ENCODE measurements at regions not wholly inside any gene's neighbourhood (a gene's known extent, or its start where the extent isn't known, plus 50 kb on each side); places are given as distances from the start of the nearest gene placed in this dataset.

GRCh38 chr4:53832549-53832948, 231.9 kb downstream of the CHIC2 start:
- no peaks in the 10 kb centered on the region for H3K9me3 ChIP-seq
- DNase-seq: no peak
- no peaks in the 10 kb centered on the region for H3K27me3 ChIP-seq
- H3K4me3 ChIP-seq: no peak overlapping the region
- intact Hi-C loops (cut with DNase I; ENCODE audit: low total_unique reads): no loop called here
- no peaks in the 10 kb centered on the region for H3K4me1 ChIP-seq
- TF ChIP-seq, protein P1, sequence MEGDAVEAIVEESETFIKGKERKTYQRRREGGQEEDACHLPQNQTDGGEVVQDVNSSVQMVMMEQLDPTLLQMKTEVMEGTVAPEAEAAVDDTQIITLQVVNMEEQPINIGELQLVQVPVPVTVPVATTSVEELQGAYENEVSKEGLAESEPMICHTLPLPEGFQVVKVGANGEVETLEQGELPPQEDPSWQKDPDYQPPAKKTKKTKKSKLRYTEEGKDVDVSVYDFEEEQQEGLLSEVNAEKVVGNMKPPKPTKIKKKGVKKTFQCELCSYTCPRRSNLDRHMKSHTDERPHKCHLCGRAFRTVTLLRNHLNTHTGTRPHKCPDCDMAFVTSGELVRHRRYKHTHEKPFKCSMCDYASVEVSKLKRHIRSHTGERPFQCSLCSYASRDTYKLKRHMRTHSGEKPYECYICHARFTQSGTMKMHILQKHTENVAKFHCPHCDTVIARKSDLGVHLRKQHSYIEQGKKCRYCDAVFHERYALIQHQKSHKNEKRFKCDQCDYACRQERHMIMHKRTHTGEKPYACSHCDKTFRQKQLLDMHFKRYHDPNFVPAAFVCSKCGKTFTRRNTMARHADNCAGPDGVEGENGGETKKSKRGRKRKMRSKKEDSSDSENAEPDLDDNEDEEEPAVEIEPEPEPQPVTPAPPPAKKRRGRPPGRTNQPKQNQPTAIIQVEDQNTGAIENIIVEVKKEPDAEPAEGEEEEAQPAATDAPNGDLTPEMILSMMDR (IDR thresholded peaks at IDR 0.05): no peak
- TF ChIP-seq POLR2A (IDR thresholded peaks at IDR 0.05): no peak
- no peaks in the 10 kb centered on the region for H3K36me3 ChIP-seq (ENCODE audit: low read depth, missing control alignments)
- 83 to 86% methylated on average over 1 of the region's 1 CpG for WGBS, 2 donors
- H3K27ac ChIP-seq: no peak overlapping the region

DNA sequence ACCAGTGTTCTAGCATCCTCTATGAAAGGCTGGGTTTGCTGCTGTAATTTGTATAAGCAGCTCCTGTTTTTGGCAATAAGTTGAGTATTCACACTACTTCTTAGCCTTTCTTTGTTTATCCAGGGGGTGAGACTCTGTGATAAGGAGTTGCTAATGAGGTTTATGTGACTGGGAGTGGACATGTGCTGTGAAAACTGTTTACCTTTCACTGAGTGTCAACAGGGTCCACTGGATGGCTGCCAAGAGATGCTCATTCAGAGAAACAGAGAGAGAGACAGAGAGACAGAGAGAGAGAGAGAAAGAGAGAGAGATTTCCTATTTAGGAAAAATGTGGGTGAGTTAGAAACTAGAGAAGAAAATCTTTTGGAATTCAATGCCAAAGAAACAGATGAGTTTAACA, 233.9 kb downstream of the CHIC2 start:
- TF ChIP-seq, protein P1 (IDR thresholded peaks at IDR 0.05): no peak
- no peak for TF ChIP-seq POLR2A (IDR thresholded peaks at IDR 0.05)
- no peaks in the 10 kb centered on the region for H3K27me3 ChIP-seq
- H3K4me1 ChIP-seq: no peaks in the 10 kb centered on the region
- H3K4me3 ChIP-seq: no peak overlapping the region
- intact Hi-C loops (cut with DNase I; ENCODE audit: low total_unique reads): no loop called here
- H3K9me3 ChIP-seq: no peaks in the 10 kb centered on the region
- DNase-seq: no peak
- no peak overlapping the region for H3K27ac ChIP-seq
- H3K36me3 ChIP-seq (ENCODE audit: low read depth, missing control alignments): no peaks in the 10 kb centered on the region

GRCh38 chr4:53821179-53821851, 230.0 kb upstream of the LNX1 start:
- Histone ChIP-seq H3K9me3 (no peaks in the 10 kb centered on the region), H3K4me1 (no peaks in the 10 kb centered on the region), H3K4me3 (no peak overlapping the region), H3K27me3 (no peaks in the 10 kb centered on the region), H3K27ac (no peak overlapping the region), H3K36me3 (ENCODE audit: low read depth, missing control alignments) (no peaks in the 10 kb centered on the region)
- WGBS, 2 donors: 46 to 51% methylated on average over 7 to 8 of the region's 8 CpGs
- intact Hi-C loops (cut with DNase I; ENCODE audit: low total_unique reads): no loop called here
- no peak for DNase-seq
- TF ChIP-seq POLR2A (IDR thresholded peaks at IDR 0.05): no peak
- TF ChIP-seq, protein P1 (IDR thresholded peaks at IDR 0.05): no peak

DNA sequence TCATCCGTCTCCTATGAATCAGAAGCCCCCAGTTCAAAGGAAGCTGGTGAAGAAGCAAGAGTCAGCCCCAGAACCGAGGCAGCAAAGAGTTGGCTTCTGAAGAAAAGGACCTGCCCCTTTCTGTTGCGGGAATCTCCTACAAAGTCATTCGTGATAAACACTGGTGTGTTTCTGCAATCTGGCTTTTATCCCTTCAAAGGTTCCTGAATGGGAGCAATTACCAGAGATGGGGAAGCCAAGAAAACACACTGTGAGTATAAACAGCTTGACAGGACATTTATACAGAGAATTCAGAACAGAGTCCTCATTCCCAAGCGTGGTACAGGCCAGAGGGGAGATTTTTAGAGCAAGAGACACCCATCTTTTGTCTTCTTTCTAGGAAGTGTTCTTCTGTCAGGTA, 226.8 kb upstream of the LNX1 start:
- Histone ChIP-seq H3K27me3 (no peaks in the 10 kb centered on the region), H3K9me3 (no peaks in the 10 kb centered on the region), H3K36me3 (ENCODE audit: low read depth, missing control alignments) (no peaks in the 10 kb centered on the region), H3K4me3 (no peak overlapping the region), H3K27ac (no peak overlapping the region), H3K4me1 (no peaks in the 10 kb centered on the region)
- no peak for DNase-seq
- 39 to 43% methylated on average over 5 of the region's 5 CpGs for WGBS, 2 donors
- no peak for TF ChIP-seq POLR2A (IDR thresholded peaks at IDR 0.05)
- TF ChIP-seq, protein P1 (IDR thresholded peaks at IDR 0.05): no peak
- intact Hi-C loops (cut with DNase I; ENCODE audit: low total_unique reads): no loop called here

GRCh38 chr4:53816561-53816960, 225.3 kb upstream of the LNX1 start:
- no peaks in the 10 kb centered on the region for H3K9me3 ChIP-seq
- WGBS, 2 donors: 46 to 64% methylated on average over 8 to 10 of the region's 10 CpGs

More at GRCh38 chr4:53816561-53816960, 225.3 kb upstream of the LNX1 start:
- no peak overlapping the region for H3K4me3 ChIP-seq
- no peak overlapping the region for H3K27ac ChIP-seq
- no peak for TF ChIP-seq POLR2A (IDR thresholded peaks at IDR 0.05)
- TF ChIP-seq, protein P1 (IDR thresholded peaks at IDR 0.05): no peak
- no peak for DNase-seq
- H3K27me3 ChIP-seq: no peaks in the 10 kb centered on the region
- H3K4me1 ChIP-seq: no peaks in the 10 kb centered on the region
- H3K36me3 ChIP-seq (ENCODE audit: low read depth, missing control alignments): no peaks in the 10 kb centered on the region
- intact Hi-C loops (cut with DNase I; ENCODE audit: low total_unique reads): no loop called here
